CD4-positive, alpha-beta T cell (primary cell): ENCODE measurements at regions not wholly inside any gene's neighbourhood (a gene's known extent, or its start where the extent isn't known, plus 50 kb on each side); places are given as distances from the start of the nearest gene placed in this dataset.

ENCODE experiments used
- ATAC-seq: fragments of 200-7000 bp; cut with Tn5 transposase; one replicate; pipeline ENCODE4 v1.10.0; 2022; ENCODE audit warnings: mild to moderate bottlenecking; ENCODE audit not compliant: poor library complexity
- CTCF ChIA-PET: fragments of 350-600 bp; sonication (Branson Sonifier 250); formaldehyde crosslinking; loops from one replicate; lab custom pipeline; 2021; ENCODE audit warnings: antibody characterized with exemption, inconsistent platforms; lab: Charles Lee
- POLR2A ChIA-PET: fragments of 350-600 bp; sonication (Branson Sonifier 250); formaldehyde crosslinking; loops from one replicate; lab custom pipeline; 2021; ENCODE audit warnings: antibody characterized with exemption, inconsistent platforms; lab: Charles Lee
- DNase-seq, 14 experiments: peaks; one replicate each; pipeline ENCODE4 v3.0.0-alpha.2; 2013 to 2020; ENCODE audit warnings: mixed read lengths in 2 of 14
- H3K27ac ChIP-seq, 2 donors: one replicate each; pipeline versions ENCODE4 v1.5.1 to v1.7.0; 2013; ENCODE audit warnings: low read length in 2 of 2, low read depth in 1 of 2, mild to moderate bottlenecking in 1 of 2
- H3K27me3 ChIP-seq, 2 experiments: 1 replicate in 1 of 2; 2 replicates in 1 of 2; pipeline versions ENCODE4 v1.6.1 to v1.7.0; 2013; ENCODE audit warnings: low read length in 2 of 2, control low read depth in 1 of 2, mild to moderate bottlenecking in 1 of 2, moderate library complexity in 1 of 2; ENCODE audit not compliant: insufficient read depth in 2 of 2, control insufficient read depth in 1 of 2
- H3K36me3 ChIP-seq: one replicate; pipeline ENCODE4 v1.6.1; 2013; ENCODE audit warnings: low read length, control low read depth; ENCODE audit not compliant: insufficient read depth
- H3K4me1 ChIP-seq: one replicate; pipeline ENCODE4 v1.6.1; 2013; ENCODE audit warnings: low read length, control low read depth; ENCODE audit not compliant: insufficient read depth
- H3K4me3 ChIP-seq: one replicate; pipeline ENCODE4 v1.5.1; 2013; ENCODE audit warnings: mild to moderate bottlenecking, low read length, moderate library complexity
- H3K9me3 ChIP-seq, 2 experiments: 1 replicate in 1 of 2; 2 replicates in 1 of 2; pipeline versions ENCODE4 v1.6.1 to v1.7.0; 2013; ENCODE audit warnings: low read length in 2 of 2, mild to moderate bottlenecking in 2 of 2, control low read depth in 1 of 2, moderate library complexity in 1 of 2; ENCODE audit not compliant: control insufficient read depth in 1 of 2, insufficient read depth in 1 of 2
- H3K27ac Mint-ChIP-seq: one replicate; pipeline ENCODE4 v1.8.0; 2020; ENCODE audit warnings: mixed read lengths
- H3K27me3 Mint-ChIP-seq: one replicate; pipeline ENCODE4 v1.8.0; 2021; ENCODE audit warnings: mixed read lengths
- H3K36me3 Mint-ChIP-seq: one replicate; pipeline ENCODE4 v1.8.0; 2021; ENCODE audit warnings: low read depth, mixed read lengths
- H3K4me1 Mint-ChIP-seq: one replicate; pipeline ENCODE4 v1.8.0; 2021; ENCODE audit warnings: low read depth, mixed read lengths
- H3K4me3 Mint-ChIP-seq: one replicate; pipeline ENCODE4 v1.8.0; 2020; ENCODE audit warnings: mild to moderate bottlenecking, mixed read lengths
- H3K9me3 Mint-ChIP-seq: one replicate; pipeline ENCODE4 v1.8.0; 2020; ENCODE audit warnings: mixed read lengths
- intact Hi-C, 2 experiments: fragments of 100-400 bp; cut with DNase I in 1 of 2; cut with micrococcal nuclease in 1 of 2; formaldehyde crosslinking; loops; one replicate each; pipeline versions ENCODE4 v1.15.1 to v1.9.0; 2023 to 2025; cut with DNase I, micrococcal nuclease
- TF ChIP-seq, protein P1 (sequence below): fragments of 200-600 bp; IDR thresholded peaks from one replicate; pipeline ENCODE4 v1.8.0; 2022; ENCODE audit warnings: antibody characterized with exemption, mild to moderate bottlenecking

DNA sequence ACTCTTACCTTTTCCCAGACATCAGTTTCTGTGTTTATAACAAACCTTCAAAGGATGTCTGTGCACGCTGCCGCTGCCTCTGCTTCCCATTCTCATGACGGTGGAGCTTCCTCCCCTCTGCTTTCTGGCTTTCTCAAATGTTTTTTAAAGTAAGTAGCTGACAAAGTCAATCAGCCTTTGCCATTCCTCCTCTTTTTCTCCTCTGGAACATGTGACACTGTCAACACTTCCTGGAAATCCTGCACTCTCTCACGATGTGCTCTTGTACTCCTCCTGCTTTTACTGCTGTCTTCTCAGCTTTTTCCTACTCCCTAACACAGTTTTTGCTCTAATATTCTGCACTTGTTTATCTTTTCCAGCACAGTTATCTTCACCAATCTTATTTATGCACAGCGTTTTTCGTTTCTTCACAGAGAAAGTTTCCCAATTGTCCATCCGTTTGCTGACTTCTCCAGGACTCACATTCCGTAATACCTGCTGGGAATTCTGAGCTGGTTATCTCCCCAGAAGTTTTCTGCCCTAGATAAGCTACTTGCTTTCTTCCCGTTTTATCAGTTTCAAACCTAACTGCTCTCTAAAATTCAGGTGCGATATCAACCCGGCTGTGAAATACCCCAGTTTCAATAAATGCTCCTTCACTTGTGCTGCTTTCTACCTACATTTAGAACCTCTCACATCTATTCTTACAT is 465.6 kb upstream of the AGA start:
- no peak overlapping the region for H3K27ac Mint-ChIP-seq
- Histone ChIP-seq H3K36me3 (no peaks in the 10 kb centered on the region), H3K9me3 (peaks cover 0 to 4% of the 10 kb centered on the region in 2 experiments), H3K27ac (no peak overlapping the region), H3K4me3 (no peak overlapping the region), H3K27me3 (no peaks in the 10 kb centered on the region), H3K4me1 (no peaks in the 10 kb centered on the region)
- DNase-seq = no peak
- H3K27me3 Mint-ChIP-seq = no peaks in the 10 kb centered on the region
- H3K9me3 Mint-ChIP-seq = no peaks in the 10 kb centered on the region
- no peaks in the 10 kb centered on the region for H3K36me3 Mint-ChIP-seq
- CTCF ChIA-PET = no interaction called here
- H3K4me1 Mint-ChIP-seq = no peaks in the 10 kb centered on the region
- ATAC-seq = no peak
- POLR2A ChIA-PET = no interaction called here
- TF ChIP-seq, protein P1, sequence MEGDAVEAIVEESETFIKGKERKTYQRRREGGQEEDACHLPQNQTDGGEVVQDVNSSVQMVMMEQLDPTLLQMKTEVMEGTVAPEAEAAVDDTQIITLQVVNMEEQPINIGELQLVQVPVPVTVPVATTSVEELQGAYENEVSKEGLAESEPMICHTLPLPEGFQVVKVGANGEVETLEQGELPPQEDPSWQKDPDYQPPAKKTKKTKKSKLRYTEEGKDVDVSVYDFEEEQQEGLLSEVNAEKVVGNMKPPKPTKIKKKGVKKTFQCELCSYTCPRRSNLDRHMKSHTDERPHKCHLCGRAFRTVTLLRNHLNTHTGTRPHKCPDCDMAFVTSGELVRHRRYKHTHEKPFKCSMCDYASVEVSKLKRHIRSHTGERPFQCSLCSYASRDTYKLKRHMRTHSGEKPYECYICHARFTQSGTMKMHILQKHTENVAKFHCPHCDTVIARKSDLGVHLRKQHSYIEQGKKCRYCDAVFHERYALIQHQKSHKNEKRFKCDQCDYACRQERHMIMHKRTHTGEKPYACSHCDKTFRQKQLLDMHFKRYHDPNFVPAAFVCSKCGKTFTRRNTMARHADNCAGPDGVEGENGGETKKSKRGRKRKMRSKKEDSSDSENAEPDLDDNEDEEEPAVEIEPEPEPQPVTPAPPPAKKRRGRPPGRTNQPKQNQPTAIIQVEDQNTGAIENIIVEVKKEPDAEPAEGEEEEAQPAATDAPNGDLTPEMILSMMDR = no peak
- intact Hi-C loops = no loop called here
- H3K4me3 Mint-ChIP-seq = no peak overlapping the region

DNA sequence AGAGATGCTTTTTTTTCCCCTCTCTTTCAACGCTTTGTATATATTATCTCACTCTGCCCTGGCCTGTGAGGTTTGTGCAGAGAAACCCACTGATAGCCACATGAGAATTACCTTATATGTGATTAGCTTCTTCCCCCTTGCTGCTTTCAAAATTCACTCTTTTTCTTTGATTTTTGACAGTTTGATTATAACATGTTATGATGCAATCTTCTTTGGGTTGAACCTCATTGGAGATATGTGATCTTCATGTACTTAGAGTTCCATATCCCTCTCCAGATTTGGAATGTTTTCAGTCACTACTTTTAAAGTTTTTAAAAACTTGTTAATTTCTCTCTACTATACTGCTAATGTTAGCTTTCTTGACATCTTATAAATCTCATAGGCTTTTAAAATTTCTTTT is 479.5 kb upstream of the AGA start:
- DNase-seq = no peak
- no peaks in the 10 kb centered on the region for H3K4me1 ChIP-seq
- Mint-ChIP-seq H3K4me1 (no peaks in the 10 kb centered on the region), H3K4me3 (no peak overlapping the region), H3K36me3 (no peaks in the 10 kb centered on the region), H3K27me3 (no peaks in the 10 kb centered on the region), H3K27ac (no peak overlapping the region), H3K9me3 (no peaks in the 10 kb centered on the region)
- no peaks in the 10 kb centered on the region for H3K27me3 ChIP-seq
- CTCF ChIA-PET = no interaction called here
- H3K27ac ChIP-seq = no peak overlapping the region
- no peak overlapping the region for H3K4me3 ChIP-seq
- intact Hi-C loops = no loop called here
- H3K36me3 ChIP-seq = no peaks in the 10 kb centered on the region
- ATAC-seq = no peak
- H3K9me3 ChIP-seq = no peaks in the 10 kb centered on the region
- TF ChIP-seq, protein P1 = no peak
- POLR2A ChIA-PET = no interaction called here

DNA sequence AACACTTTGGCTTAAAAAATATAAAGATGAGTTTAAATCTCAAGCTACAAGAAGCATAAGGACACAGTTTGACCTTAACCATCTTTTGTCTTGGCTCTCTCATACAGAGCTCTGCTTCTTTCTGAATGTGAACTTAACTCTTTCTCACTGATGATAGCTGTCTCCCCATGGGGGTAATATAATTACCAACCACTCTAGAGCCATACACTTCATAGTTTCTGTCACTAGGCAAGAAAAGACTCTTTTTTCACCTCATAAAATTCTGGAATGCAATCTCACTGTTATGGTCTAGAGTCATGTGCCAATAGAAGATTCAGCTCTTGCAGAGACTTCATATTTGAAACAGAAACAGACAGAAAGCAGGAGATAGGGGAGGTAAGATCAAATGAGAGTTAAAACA is 481.7 kb upstream of the AGA start:
- DNase-seq = no peak
- Mint-ChIP-seq H3K4me1 (no peaks in the 10 kb centered on the region), H3K36me3 (no peaks in the 10 kb centered on the region), H3K9me3 (no peaks in the 10 kb centered on the region), H3K27me3 (no peaks in the 10 kb centered on the region), H3K4me3 (no peak overlapping the region), H3K27ac (no peak overlapping the region)
- no peak overlapping the region for H3K4me3 ChIP-seq
- H3K27ac ChIP-seq = no peak overlapping the region
- intact Hi-C loops = no loop called here
- no peaks in the 10 kb centered on the region for H3K36me3 ChIP-seq
- POLR2A ChIA-PET = no interaction called here
- CTCF ChIA-PET = no interaction called here
- H3K9me3 ChIP-seq = no peaks in the 10 kb centered on the region
- TF ChIP-seq, protein P1 = no peak
- no peak for ATAC-seq
- no peaks in the 10 kb centered on the region for H3K27me3 ChIP-seq
- H3K4me1 ChIP-seq = no peaks in the 10 kb centered on the region
